ENCODE measurements at regions not wholly inside any gene's neighbourhood (a gene's known extent, or its start where the extent isn't known, plus 50 kb on each side); places are given as distances from the start of the nearest gene placed in this dataset.
"Not testable (repeated sequence)": the region's sequence is repeated elsewhere in the genome, so short reads cannot be mapped to it uniquely, and the experiment has no call there.

GRCh38 chr7:81410471-81411117, 359.3 kb downstream of the HGF start:
- intact Hi-C loops (cut with DNase I): no loop called here

GRCh38 chr7:81408728-81409127, 361.1 kb downstream of the HGF start:
- DNase-seq (ENCODE audit: low spot score): no peak
- intact Hi-C loops (cut with DNase I): loop anchor here in 1 of 2 donors (10.0 kb wide), 1 partner anchor 994 kb away; no protein-coding TSS in a partner anchor

More at GRCh38 chr7:81410471-81411117, 359.3 kb downstream of the HGF start:
- no peak for DNase-seq (ENCODE audit: low spot score)

GRCh38 chr7:81407094-81407493, 362.8 kb downstream of the HGF start:
- DNase-seq (ENCODE audit: low spot score): no peak
- intact Hi-C loops (cut with DNase I): loop anchor here in 1 of 2 donors (10.0 kb wide), 1 partner anchor 992 kb away; no protein-coding TSS in a partner anchor

GRCh38 chr7:81404669-81405068, 365.2 kb downstream of the HGF start:
- intact Hi-C loops (cut with DNase I): loop anchor here in 1 of 2 donors (10.0 kb wide), 1 partner anchor 990 kb away; no protein-coding TSS in a partner anchor
- DNase-seq (ENCODE audit: low spot score): no peak

- intact Hi-C loops (cut with DNase I): loop anchor here in 1 of 2 donors (10.0 kb wide), 1 partner anchor 987 kb away; no protein-coding TSS in a partner anchor
- no peak for DNase-seq (ENCODE audit: low spot score)
Observed at GRCh38 chr7:81402227-81402626, 367.6 kb downstream of the HGF start.

- DNase-seq (ENCODE audit: low spot score): no peak
- intact Hi-C loops (cut with DNase I): no loop called here
Observed at GRCh38 chr7:81399471-81399870, 370.4 kb downstream of the HGF start.

GRCh38 chr7:81394029-81394428, 375.8 kb downstream of the HGF start:
- intact Hi-C loops (cut with DNase I): no loop called here
- DNase-seq (ENCODE audit: low spot score): no peak

- no peak for DNase-seq (ENCODE audit: low spot score)
- intact Hi-C loops (cut with DNase I): no loop called here
Observed at GRCh38 chr7:81393018-81393417, 376.8 kb downstream of the HGF start.

- intact Hi-C loops (cut with DNase I): no loop called here
- DNase-seq (ENCODE audit: low spot score): no peak
Observed at GRCh38 chr7:81385370-81385769, 384.5 kb downstream of the HGF start.

GRCh38 chr7:81383846-81384245, 386.0 kb downstream of the HGF start:
- intact Hi-C loops (cut with DNase I): no loop called here

GRCh38 chr7:81374641-81375040, 395.2 kb downstream of the HGF start:
- DNase-seq (ENCODE audit: low spot score); intact Hi-C loops (cut with DNase I): not testable (repeated sequence)

More at GRCh38 chr7:81383846-81384245, 386.0 kb downstream of the HGF start:
- no peak for DNase-seq (ENCODE audit: low spot score)

GRCh38 chr7:81370822-81371221, 399.0 kb downstream of the HGF start:
- DNase-seq (ENCODE audit: low spot score): no peak
- intact Hi-C loops (cut with DNase I): no loop called here

- intact Hi-C loops (cut with DNase I): no loop called here
- no peak for DNase-seq (ENCODE audit: low spot score)
Observed at GRCh38 chr7:81367326-81367931, 402.4 kb downstream of the HGF start.

GRCh38 chr7:81366546-81366945, 403.3 kb downstream of the HGF start:
- no peak for DNase-seq (ENCODE audit: low spot score)
- intact Hi-C loops (cut with DNase I): no loop called here

GRCh38 chr7:81361769-81362312, 408.0 kb downstream of the HGF start:
- intact Hi-C loops (cut with DNase I): no loop called here
- no peak for DNase-seq (ENCODE audit: low spot score)

- intact Hi-C loops (cut with DNase I): no loop called here
- DNase-seq (ENCODE audit: low spot score): no peak
Observed at GRCh38 chr7:81355911-81356310, 413.9 kb downstream of the HGF start.

- intact Hi-C loops (cut with DNase I): no loop called here
- no peak for DNase-seq (ENCODE audit: low spot score)
Observed at GRCh38 chr7:81349044-81349443, 420.8 kb downstream of the HGF start.

GRCh38 chr7:81339946-81340345, 421.1 kb upstream of the SEMA3C start:
- intact Hi-C loops (cut with DNase I): no loop called here

GRCh38 chr7:81333536-81333935, 414.7 kb upstream of the SEMA3C start:
- DNase-seq (ENCODE audit: low spot score): no peak
- intact Hi-C loops (cut with DNase I): no loop called here

More at GRCh38 chr7:81339946-81340345, 421.1 kb upstream of the SEMA3C start:
- DNase-seq (ENCODE audit: low spot score): no peak

- DNase-seq (ENCODE audit: low spot score): no peak
- intact Hi-C loops (cut with DNase I): no loop called here
Observed at GRCh38 chr7:81333004-81333403, 414.2 kb upstream of the SEMA3C start.
